GM19240 (cell line): ENCODE measurements at regions not wholly inside any gene's neighbourhood (a gene's known extent, or its start where the extent isn't known, plus 50 kb on each side); places are given as distances from the start of the nearest gene placed in this dataset.

Source experiments
- DNase-seq: peaks from one replicate; pipeline ENCODE4 v3.0.0; 2011; ENCODE audit warnings: low spot score; ENCODE audit not compliant: insufficient read length

GRCh38 chr4:117324851-117325491 is 239.6 kb upstream of the TRAM1L1 start:
- no peak for DNase-seq

- DNase-seq: no peak
Observed at GRCh38 chr4:117326091-117326490, 240.7 kb upstream of the TRAM1L1 start.

GRCh38 chr4:117327491-117327890 is 242.1 kb upstream of the TRAM1L1 start:
- DNase-seq: no peak

DNA sequence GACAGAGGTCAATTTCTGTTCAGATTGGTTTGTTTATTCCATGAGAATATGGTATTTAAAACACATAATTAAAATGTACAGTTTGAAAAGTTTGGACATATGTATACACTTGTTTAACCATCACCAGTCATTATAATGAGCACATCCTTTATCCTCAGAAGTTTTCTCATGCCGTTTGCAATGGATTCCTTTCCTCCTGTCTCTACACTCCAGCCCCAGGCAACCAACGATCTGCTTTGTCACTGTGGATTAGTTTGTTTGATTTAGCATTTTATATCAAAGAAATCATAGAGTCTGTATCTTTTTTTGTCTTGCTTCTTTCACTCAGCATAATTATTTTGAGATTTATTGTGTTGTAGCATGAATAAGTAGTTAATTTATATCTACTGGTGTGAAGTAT is 243.0 kb upstream of the TRAM1L1 start:
- DNase-seq: no peak

DNA sequence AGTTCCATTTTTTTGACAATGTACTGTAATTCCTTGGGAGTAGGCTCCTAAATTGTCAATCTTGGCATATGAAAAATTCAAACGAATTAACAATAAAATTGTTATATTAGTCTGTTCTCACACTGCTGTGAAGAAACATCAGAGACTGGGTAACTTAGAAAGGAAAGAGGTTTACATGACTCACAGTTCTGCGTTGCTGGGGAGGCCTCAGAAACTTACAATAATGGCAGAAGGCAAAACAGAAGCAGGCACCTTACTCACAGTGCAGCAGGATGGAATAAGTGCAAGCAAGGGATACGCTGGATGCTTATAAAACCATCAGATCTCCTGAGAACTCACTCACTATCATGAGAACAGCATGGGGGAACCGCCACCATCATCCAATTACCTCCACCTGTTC is 246.4 kb upstream of the TRAM1L1 start:
- DNase-seq: no peak

DNA sequence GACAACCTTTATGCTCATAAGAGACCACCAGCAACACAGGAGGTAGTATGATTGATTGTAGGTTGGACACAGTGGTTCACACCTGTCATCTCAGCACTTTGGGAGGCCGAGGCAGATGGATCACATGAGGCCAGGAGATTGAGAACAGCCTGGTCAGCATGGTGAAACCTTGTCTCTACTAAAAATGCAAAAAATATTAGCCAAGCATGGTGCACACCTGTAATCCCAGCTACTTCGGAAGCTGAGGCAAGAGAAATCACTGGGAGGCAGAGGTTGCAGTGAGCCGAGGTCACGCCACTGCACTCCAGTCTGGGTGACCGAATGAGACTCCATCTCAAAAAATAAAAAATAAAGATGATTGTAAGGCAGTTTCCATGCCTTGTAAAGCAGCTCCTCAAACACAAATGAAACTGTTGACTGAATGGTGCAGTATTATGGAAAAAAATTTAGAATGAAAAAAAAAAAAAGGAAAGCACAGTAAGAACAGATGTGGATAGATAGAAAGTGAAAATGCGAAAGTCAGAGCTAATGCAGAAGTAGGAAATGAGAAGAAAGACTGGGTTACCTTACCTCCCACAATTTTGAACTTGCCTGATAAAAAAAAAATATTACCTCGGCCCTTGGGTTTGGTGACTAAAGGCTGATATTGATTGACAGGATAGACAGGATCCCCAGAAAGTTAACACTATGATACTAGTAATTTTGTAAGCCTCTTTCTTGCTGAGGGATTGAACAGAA is 249.2 kb upstream of the TRAM1L1 start:
- DNase-seq: no peak

DNA sequence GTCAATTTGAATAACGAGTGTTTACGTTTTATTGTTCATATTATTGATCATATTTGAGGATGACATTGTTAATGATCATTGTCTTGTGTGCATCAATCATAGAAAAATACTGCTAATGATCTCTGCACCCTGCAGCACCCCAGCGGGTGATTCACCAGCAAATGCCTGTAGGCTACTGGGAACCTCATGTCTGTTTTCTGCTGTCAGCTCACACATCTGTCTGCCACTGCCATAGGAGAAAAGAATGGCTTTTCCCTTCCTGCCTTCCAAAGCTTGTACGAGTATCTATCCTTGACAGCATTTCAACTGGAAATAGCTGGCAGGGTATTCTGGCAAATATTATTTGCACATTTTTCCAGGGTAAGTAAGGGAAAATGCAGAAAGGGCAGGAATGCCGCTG is 272.1 kb upstream of the TRAM1L1 start:
- no peak for DNase-seq

GRCh38 chr4:117357866-117358265 is 272.5 kb upstream of the TRAM1L1 start:
- DNase-seq: no peak

DNA sequence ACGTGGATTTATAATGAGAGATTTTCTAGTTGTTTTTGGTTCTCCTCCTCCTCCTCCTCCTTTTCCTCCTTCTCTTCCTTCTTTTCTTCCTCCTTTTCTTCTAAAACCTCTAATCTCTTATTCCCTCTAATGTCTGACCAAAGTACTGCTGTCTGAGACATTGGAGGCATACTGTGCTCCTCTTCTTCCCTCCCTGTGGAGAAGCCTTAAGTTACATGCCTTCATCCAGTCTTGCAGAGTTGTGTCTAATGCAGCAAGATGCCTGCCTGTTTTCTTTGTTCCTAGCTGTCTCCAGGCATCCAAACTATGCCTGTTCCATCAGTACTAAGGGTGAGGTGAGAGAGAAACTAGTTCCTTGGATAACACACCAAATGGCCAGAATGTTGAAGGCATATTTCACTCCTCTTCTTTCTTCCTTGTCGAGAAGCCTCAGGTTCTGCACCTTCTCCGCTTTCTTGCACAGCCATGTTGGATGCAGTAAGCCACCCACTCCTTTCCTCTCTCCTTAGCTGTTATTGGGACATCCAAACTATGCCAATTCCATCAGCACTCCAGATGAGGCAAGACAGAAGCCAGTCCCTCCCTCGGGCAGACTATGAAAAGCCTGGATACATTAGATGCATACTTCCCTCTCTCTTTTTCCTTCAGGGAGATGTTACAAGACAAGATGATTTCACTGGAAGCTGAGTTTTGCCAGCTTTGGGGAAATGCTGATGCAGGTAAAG is 285.7 kb upstream of the TRAM1L1 start:
- no peak for DNase-seq

DNA sequence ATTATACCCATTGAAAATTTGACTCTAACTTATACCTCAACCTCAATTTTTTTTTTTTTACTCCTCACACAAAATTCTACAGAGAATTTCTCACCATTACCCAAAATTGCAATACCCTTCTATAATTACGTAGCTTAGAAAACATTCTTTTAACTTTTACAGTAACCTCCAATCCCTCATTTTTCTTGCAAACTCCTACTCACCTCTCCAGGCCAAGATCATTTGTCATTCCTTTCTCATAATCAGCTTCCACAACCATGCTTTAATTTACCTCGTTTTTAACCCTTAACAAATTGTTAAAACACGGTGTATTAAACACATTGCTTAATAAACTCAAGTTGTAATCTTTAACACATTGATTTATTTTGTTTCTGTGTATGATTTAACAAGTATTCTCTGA is 289.7 kb upstream of the TRAM1L1 start:
- DNase-seq: no peak

DNA sequence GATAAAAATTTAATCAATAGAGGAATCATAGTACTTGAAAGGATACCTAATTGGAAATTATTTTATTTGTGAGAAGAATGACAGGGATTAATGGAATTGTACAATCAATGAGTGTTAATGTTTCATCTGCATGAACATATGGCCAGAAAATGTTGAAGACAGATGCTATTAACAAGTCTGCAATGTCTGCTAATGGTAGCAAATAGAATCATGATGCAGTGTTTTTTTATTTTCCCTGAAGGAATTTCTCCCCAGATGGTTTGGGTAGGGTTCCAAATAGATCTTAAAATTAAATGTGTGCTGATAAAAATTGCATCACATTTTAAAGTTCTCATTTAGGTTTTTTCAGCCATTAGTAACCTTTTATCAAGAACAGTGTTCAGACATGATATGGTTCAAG is 291.3 kb upstream of the TRAM1L1 start:
- no peak for DNase-seq

DNA sequence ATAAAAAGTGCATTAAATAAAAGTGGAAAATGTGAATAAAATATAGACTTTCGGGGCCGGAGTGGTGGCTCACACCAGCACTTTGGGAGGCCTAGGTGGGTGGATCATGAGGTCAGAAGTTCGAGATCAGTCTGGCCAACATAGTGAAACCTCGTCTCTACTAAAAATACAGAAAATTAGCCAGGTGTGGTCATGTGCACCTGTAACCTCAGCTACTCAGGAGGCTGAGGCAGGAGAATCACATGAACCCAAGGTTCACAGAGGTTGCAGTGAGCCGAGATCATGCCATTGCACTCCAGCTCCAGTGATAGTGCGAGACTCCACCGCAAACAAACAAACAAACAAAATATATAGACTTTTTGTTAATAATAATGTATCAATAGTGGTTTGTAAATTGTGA is 293.6 kb upstream of the TRAM1L1 start:
- DNase-seq: no peak

- DNase-seq: no peak
Observed at GRCh38 chr4:117383468-117383867, 298.1 kb upstream of the TRAM1L1 start.

- no peak for DNase-seq
Observed at GRCh38 chr4:117385526-117385925, 300.1 kb upstream of the TRAM1L1 start.

- no peak for DNase-seq
Observed at GRCh38 chr4:117387072-117387471, 301.7 kb upstream of the TRAM1L1 start.

- no peak for DNase-seq
Observed at GRCh38 chr4:117400039-117400835, 314.9 kb upstream of the TRAM1L1 start.

GRCh38 chr4:117412661-117413060 is 327.3 kb upstream of the TRAM1L1 start:
- no peak for DNase-seq

DNA sequence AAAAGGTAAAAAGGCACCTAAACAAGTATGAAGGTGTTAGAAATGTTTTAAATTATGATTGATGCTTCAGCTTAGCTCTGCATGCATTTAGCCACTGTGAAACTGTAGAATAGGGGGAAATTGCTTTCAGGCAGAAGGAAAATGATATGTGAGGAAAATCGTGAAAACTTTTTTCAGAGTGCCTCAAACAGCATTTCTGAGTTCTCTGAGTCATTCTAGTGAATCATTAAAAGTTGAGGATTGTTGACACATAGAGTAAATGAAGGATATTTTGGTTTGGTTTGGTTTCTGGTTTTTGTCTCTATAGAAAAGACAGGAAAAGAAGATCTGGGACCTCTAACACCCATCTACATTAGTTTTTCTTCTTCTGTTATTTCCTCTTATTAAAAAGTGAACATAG is 332.5 kb upstream of the TRAM1L1 start:
- no peak for DNase-seq

DNA sequence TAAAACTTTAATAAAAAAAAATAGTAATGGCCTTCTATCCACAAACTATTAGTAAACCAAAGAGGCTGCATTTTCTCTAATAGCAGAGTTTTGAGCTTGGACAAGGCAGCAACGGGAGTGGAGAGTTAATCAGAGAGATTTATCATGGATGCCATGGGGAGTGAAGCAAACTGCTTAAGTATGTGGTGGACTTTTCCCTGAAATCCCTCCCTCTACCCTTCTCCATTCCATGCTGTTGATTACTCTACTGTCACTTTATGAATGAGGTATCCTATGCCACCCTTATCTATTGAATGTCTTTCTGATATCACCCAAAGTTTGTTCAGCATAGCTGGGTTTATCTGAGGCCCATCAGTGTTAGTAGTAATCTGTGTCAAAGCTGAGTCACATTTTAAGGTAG is 335.6 kb upstream of the TRAM1L1 start:
- no peak for DNase-seq

- DNase-seq: no peak
Observed at GRCh38 chr4:117421706-117422105, 336.3 kb upstream of the TRAM1L1 start.

- DNase-seq: no peak
Observed at GRCh38 chr4:117422297-117422696, 336.9 kb upstream of the TRAM1L1 start.

DNA sequence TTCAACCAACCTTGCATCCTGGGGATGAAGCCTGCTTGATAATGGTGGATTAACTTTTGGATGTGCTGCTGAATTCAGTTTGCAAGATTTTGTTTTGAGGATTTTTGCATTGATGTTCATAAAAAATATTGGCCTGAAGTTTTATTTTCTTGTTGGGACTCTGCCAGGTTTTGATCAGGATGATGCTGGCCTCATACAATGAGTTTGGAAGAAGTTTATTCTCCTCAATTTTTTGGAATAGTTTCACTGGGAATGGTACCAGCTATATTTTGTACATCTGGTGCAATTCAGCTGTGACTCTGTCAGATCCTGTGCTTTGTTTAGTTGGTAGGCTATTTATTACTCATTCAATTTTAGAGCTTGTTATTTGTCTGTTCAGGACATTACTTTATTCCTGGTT is 340.3 kb upstream of the TRAM1L1 start:
- no peak for DNase-seq
